SU-DHL-6 (cell line): ENCODE measurements at regions not wholly inside any gene's neighbourhood (a gene's known extent, or its start where the extent isn't known, plus 50 kb on each side); places are given as distances from the start of the nearest gene placed in this dataset.

Experiments
- EZH2phosphoT487 ChIP-seq: fragments of 200-600 bp; sonication (generic), shearing (Covaris generic); conservative IDR thresholded peaks from 2 replicates; pipeline ENCODE4 v1.6.1; 2018; ENCODE audit warnings: mild to moderate bottlenecking, antibody characterized with exemption, low read length, moderate library complexity, mixed read lengths
- TF ChIP-seq, protein P1 (sequence below): fragments of 200-600 bp; sonication (generic); IDR thresholded peaks from one replicate; pipeline ENCODE4 v1.5.1; 2017; ENCODE audit warnings: antibody characterized with exemption, mild to moderate bottlenecking, low read length, moderate library complexity; ENCODE audit not compliant: insufficient read depth, poor library complexity, severe bottlenecking

DNA sequence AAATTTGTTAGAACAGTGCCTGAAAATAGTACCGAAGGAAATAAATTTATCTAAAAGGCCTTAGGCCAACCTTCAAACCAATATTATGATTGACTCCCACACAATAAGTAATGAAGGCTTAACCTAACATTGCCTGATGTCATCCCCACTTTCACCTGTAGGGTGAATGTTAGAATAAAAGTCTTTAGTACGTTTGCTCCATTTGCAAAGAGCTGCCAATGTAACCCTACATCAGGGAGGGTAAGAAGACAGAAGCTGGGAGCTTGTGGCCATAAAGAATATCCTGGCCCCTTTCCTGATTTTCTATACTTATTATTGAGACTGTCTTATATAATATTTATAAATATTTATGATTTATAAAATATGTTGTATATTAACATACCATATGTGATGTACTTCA lies 661.8 kb upstream of the CXADR start:
- TF ChIP-seq, protein P1, sequence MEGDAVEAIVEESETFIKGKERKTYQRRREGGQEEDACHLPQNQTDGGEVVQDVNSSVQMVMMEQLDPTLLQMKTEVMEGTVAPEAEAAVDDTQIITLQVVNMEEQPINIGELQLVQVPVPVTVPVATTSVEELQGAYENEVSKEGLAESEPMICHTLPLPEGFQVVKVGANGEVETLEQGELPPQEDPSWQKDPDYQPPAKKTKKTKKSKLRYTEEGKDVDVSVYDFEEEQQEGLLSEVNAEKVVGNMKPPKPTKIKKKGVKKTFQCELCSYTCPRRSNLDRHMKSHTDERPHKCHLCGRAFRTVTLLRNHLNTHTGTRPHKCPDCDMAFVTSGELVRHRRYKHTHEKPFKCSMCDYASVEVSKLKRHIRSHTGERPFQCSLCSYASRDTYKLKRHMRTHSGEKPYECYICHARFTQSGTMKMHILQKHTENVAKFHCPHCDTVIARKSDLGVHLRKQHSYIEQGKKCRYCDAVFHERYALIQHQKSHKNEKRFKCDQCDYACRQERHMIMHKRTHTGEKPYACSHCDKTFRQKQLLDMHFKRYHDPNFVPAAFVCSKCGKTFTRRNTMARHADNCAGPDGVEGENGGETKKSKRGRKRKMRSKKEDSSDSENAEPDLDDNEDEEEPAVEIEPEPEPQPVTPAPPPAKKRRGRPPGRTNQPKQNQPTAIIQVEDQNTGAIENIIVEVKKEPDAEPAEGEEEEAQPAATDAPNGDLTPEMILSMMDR, result no peak
- no peak for TF ChIP-seq EZH2phosphoT487
